ENCODE measurements at regions not wholly inside any gene's neighbourhood (a gene's known extent, or its start where the extent isn't known, plus 50 kb on each side); places are given as distances from the start of the nearest gene placed in this dataset.

DNA sequence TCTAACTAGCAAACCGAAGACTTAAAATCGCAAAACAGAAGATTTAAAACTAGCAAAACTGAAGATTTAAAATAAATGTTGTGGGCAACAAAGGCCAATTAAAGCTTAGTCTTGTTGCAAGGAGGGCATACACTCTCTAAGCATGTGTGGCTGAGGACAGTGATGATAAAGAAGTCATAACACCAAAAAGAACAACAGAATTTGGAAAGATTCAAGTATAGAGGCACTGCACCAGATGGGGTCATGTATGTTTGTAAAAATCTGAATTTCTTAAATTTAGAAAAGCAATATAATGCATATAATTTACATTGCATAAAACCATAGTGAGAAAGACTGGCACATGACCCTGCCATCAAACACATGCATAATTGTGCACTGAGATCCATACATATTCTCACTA is 743.8 kb downstream of the TAF11L14 start:
- TF ChIP-seq POLR2A (IDR thresholded peaks at IDR 0.05) (no peak), POLR2AphosphoS5 (IDR thresholded peaks at IDR 0.05; ENCODE audit: insufficient read depth in 1 of 2, low read depth in 1 of 2) (no peak)
- TF ChIP-seq, protein P1, sequence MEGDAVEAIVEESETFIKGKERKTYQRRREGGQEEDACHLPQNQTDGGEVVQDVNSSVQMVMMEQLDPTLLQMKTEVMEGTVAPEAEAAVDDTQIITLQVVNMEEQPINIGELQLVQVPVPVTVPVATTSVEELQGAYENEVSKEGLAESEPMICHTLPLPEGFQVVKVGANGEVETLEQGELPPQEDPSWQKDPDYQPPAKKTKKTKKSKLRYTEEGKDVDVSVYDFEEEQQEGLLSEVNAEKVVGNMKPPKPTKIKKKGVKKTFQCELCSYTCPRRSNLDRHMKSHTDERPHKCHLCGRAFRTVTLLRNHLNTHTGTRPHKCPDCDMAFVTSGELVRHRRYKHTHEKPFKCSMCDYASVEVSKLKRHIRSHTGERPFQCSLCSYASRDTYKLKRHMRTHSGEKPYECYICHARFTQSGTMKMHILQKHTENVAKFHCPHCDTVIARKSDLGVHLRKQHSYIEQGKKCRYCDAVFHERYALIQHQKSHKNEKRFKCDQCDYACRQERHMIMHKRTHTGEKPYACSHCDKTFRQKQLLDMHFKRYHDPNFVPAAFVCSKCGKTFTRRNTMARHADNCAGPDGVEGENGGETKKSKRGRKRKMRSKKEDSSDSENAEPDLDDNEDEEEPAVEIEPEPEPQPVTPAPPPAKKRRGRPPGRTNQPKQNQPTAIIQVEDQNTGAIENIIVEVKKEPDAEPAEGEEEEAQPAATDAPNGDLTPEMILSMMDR (IDR thresholded peaks at IDR 0.05) = no peak
- Histone ChIP-seq H3K27ac (no peak overlapping the region), H3K4me1 (no peaks in the 10 kb centered on the region), H3K36me3 (no peaks in the 10 kb centered on the region), H3K27me3 (no peaks in the 10 kb centered on the region), H3K4me3 (no peak overlapping the region), H3K9me3 (no peaks in the 10 kb centered on the region)
- DNase-seq (ENCODE audit: extremely low spot score in 2 of 2) = no peak
- intact Hi-C loops (cut with DNase I) = no loop called here

DNA sequence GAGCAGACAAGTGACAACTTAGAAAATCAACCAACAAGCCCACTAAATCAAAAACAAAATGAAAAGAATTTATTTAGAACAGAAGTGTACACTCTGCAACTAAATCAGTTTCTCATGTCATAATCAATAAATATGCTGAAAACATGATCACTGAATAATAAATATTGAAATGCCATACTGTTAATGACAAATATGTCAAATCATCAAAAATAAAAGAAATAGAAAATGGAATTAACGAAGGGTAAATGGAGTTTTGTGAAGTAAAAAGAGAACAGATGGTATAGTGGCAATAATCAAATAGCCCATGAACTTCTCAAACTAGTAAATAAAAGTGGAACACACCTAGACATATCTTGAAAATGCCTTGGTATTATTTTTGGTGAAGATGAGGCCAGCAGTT is 744.9 kb downstream of the TAF11L14 start:
- DNase-seq (ENCODE audit: extremely low spot score in 2 of 2) = no peak
- intact Hi-C loops (cut with DNase I) = no loop called here
- H3K4me3 ChIP-seq = no peak overlapping the region
- TF ChIP-seq POLR2A (IDR thresholded peaks at IDR 0.05) = no peak
- TF ChIP-seq, protein P1 (IDR thresholded peaks at IDR 0.05) = no peak
- TF ChIP-seq POLR2AphosphoS5 (IDR thresholded peaks at IDR 0.05; ENCODE audit: insufficient read depth in 1 of 2, low read depth in 1 of 2) = no peak
- H3K36me3 ChIP-seq = no peaks in the 10 kb centered on the region
- H3K27ac ChIP-seq = no peak overlapping the region
- no peaks in the 10 kb centered on the region for H3K4me1 ChIP-seq
- H3K27me3 ChIP-seq = no peaks in the 10 kb centered on the region
- no peaks in the 10 kb centered on the region for H3K9me3 ChIP-seq

DNA sequence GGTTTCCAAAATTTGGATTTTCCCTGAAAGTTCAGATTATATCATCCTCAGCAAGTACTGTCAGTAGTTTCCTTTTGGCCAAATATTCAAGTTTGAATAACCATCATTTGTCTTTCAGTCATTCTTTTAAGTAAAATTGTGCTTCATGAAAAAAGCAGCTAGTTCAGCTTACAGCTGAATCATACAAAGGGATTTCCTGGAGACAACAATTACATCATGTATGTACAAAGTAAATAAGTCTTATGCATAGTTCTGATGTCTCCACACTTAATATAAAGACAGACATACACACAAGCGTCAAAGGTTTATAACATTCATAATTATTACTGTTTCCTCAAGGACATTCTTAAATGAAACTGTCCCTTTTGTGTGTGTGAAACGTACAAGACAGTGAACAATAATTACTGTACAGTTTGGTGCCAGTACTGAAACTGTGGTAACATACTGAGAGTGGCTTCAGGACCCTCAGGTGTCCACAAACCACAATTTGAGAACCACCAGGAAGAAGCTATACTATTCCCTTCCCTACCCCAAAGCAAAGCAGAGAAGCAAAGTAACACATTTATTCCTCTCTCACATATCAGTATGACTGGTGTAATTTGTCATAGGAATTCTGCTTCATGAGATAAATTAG is 746.6 kb downstream of the TAF11L14 start:
- intact Hi-C loops (cut with DNase I) = no loop called here
- DNase-seq (ENCODE audit: extremely low spot score in 2 of 2) = no peak
- no peaks in the 10 kb centered on the region for H3K9me3 ChIP-seq
- no peaks in the 10 kb centered on the region for H3K36me3 ChIP-seq
- TF ChIP-seq POLR2AphosphoS5 (IDR thresholded peaks at IDR 0.05; ENCODE audit: insufficient read depth in 1 of 2, low read depth in 1 of 2) (no peak), POLR2A (IDR thresholded peaks at IDR 0.05) (no peak)
- TF ChIP-seq, protein P1 (IDR thresholded peaks at IDR 0.05) = no peak
- no peak overlapping the region for H3K4me3 ChIP-seq
- no peaks in the 10 kb centered on the region for H3K4me1 ChIP-seq
- H3K27ac ChIP-seq = no peak overlapping the region
- no peaks in the 10 kb centered on the region for H3K27me3 ChIP-seq

DNA sequence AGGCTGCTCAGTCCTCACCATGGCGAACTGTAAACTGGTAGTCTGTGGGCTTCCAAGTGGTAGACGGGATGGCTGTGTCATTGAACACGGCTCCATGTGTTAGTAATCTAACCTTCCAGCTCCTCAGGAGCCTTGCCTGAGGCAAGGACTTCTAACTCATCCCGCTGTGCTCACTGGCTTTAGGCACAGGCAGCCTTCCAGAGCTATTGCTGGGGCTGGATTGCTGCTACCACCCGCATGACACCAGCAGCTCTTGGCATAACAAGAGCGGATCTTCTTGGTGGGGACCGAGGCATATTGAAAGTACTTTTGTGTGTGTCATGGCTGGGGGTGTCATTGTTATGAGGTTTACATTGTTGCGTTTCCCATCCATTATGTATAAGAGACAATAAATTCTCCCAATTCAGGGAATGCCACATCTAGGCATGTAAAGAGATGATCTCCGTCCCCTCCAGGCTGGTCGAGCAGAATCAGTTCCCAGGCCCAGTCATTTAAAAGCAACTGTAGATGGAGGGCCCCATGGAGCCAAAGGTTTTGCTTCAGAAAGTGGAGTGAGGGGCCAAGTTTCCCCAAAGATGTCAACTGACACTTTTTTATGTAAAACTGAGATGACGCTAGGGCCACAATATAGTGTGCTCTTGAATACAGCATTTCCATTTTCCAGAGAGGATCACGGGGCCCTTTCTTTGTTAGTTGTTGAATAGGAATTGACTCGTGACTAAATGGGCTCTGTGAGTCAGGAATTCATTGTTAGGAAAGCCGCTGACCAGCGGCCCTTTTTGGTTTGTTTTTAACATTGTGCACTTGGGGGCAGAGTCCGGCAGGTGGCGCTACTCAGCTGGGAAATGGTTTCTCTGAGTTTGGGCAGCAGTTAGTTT is 759.5 kb downstream of the TAF11L14 start:
- Histone ChIP-seq H3K27ac (no peak overlapping the region), H3K27me3 (no peaks in the 10 kb centered on the region), H3K4me1 (no peaks in the 10 kb centered on the region), H3K4me3 (no peak overlapping the region), H3K36me3 (no peaks in the 10 kb centered on the region), H3K9me3 (no peaks in the 10 kb centered on the region)
- TF ChIP-seq POLR2AphosphoS5 (IDR thresholded peaks at IDR 0.05; ENCODE audit: insufficient read depth in 1 of 2, low read depth in 1 of 2) (no peak), POLR2A (IDR thresholded peaks at IDR 0.05) (no peak)
- TF ChIP-seq, protein P1 (IDR thresholded peaks at IDR 0.05) = peak in 1 of 3 experiments; percentile 35
- intact Hi-C loops (cut with DNase I) = no loop called here
- DNase-seq (ENCODE audit: extremely low spot score in 2 of 2) = no peak

DNA sequence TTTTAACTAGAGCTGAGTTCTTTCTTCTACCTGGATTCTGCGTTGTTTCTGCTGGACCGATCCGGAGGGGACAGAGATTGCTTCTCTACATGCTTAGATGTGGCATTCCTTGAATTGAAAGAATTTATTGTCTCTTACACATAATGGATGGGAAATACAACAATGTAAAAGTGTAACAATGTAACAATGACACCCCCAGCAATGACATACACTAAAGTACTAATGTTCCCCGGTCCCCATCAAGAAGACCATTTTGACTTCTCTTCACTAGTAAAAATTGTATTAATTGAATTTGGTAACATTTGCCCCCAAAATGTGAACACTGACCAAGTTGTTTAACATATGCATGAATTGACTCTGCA is 760.2 kb downstream of the TAF11L14 start:
- Histone ChIP-seq H3K4me1 (no peaks in the 10 kb centered on the region), H3K4me3 (no peak overlapping the region), H3K27me3 (no peaks in the 10 kb centered on the region), H3K36me3 (no peaks in the 10 kb centered on the region), H3K27ac (no peak overlapping the region), H3K9me3 (no peaks in the 10 kb centered on the region)
- no peak for TF ChIP-seq POLR2A (IDR thresholded peaks at IDR 0.05)
- TF ChIP-seq POLR2AphosphoS5 (IDR thresholded peaks at IDR 0.05; ENCODE audit: insufficient read depth in 1 of 2, low read depth in 1 of 2) = no peak
- TF ChIP-seq, protein P1 (IDR thresholded peaks at IDR 0.05) = no peak
- DNase-seq (ENCODE audit: extremely low spot score in 2 of 2) = no peak
- intact Hi-C loops (cut with DNase I) = no loop called here

Data from vagina (tissue), 2 donors.